ENCODE measurements at regions not wholly inside any gene's neighbourhood (a gene's known extent, or its start where the extent isn't known, plus 50 kb on each side); places are given as distances from the start of the nearest gene placed in this dataset.

DNA sequence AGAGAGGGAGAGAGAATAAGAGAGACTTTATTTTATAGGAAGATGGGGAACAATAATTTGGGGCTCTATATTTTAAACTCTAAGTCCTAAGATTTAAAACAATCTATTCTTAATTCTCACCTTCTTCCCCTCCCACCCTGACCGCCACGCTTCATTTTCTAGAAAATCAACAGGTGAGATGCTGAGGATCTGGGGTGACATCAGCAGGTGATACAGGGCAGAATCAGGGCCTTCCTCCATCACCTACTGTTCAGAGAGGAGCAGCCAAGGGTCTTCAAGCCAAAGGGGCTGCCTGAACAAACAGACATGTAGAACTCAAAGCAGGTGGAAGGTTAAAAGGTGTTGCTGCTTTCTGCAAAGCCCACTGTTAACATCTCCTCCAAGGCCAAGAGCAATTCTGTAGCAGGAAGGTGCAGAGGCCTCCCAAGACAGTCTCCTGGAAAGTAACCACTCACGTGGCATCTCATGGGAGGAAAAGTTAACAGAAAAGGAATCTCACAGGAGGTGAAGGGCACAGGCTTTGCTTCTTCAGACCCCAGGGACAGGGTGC is 183.6 kb upstream of the TLE3 start:
- TF ChIP-seq, protein P1, sequence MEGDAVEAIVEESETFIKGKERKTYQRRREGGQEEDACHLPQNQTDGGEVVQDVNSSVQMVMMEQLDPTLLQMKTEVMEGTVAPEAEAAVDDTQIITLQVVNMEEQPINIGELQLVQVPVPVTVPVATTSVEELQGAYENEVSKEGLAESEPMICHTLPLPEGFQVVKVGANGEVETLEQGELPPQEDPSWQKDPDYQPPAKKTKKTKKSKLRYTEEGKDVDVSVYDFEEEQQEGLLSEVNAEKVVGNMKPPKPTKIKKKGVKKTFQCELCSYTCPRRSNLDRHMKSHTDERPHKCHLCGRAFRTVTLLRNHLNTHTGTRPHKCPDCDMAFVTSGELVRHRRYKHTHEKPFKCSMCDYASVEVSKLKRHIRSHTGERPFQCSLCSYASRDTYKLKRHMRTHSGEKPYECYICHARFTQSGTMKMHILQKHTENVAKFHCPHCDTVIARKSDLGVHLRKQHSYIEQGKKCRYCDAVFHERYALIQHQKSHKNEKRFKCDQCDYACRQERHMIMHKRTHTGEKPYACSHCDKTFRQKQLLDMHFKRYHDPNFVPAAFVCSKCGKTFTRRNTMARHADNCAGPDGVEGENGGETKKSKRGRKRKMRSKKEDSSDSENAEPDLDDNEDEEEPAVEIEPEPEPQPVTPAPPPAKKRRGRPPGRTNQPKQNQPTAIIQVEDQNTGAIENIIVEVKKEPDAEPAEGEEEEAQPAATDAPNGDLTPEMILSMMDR (IDR thresholded peaks at IDR 0.05; ENCODE audit: poor library complexity) = no peak
- TF ChIP-seq EZH2 (IDR thresholded peaks at IDR 0.05; ENCODE audit: borderline replicate concordance) (no peak), EZH2phosphoT487 (IDR thresholded peaks at IDR 0.05; ENCODE audit: low read depth, severe bottlenecking, unreplicated experiment) (no peak)

Measured in hepatocyte (in vitro differentiated cells).